CD4-positive, CD25-positive, alpha-beta regulatory T cell (primary cell): ENCODE measurements at regions not wholly inside any gene's neighbourhood (a gene's known extent, or its start where the extent isn't known, plus 50 kb on each side); places are given as distances from the start of the nearest gene placed in this dataset.
A peak's percentile ranks its signal among the peaks of the same experiment; 100 is the strongest.
"Not testable (repeated sequence)": the region's sequence is repeated elsewhere in the genome, so short reads cannot be mapped to it uniquely, and the experiment has no call there.

Experiments used
- ATAC-seq, 2 donors: fragments of 150-1000 bp; cut with Tn5 transposase; one replicate each; pipeline ENCODE4 v1.10.0; 2021; ENCODE audit warnings: low read depth in 2 of 2, moderate number of reproducible peaks in 2 of 2, moderate library complexity in 1 of 2
- DNase-seq, 3 donors: peaks; one replicate each; pipeline versions ENCODE4 v3.0.0 to v3.0.0-alpha.2; 2012 to 2022; ENCODE audit warnings: mixed read lengths in 1 of 3
- H3K27ac ChIP-seq: one replicate; pipeline ENCODE4 v1.7.0; 2013; ENCODE audit warnings: mild to moderate bottlenecking, low read length; ENCODE audit not compliant: insufficient read depth, poor library complexity, severe bottlenecking
- H3K27me3 ChIP-seq: one replicate; pipeline ENCODE4 v1.7.0; 2013; ENCODE audit warnings: low read length; ENCODE audit not compliant: control insufficient read depth, insufficient read depth
- H3K36me3 ChIP-seq: one replicate; pipeline ENCODE4 v1.7.0; 2013; ENCODE audit warnings: mild to moderate bottlenecking, low read length, moderate library complexity; ENCODE audit not compliant: control insufficient read depth, insufficient read depth
- H3K4me1 ChIP-seq: 2 replicates; pipeline ENCODE4 v1.7.0; 2013; ENCODE audit warnings: mild to moderate bottlenecking, low read length; ENCODE audit not compliant: insufficient read depth, control insufficient read depth, poor library complexity, severe bottlenecking
- H3K4me3 ChIP-seq: one replicate; pipeline ENCODE4 v1.7.0; 2013; ENCODE audit warnings: low read depth, mild to moderate bottlenecking, low read length, moderate library complexity
- H3K9me3 ChIP-seq, 2 experiments: 1 replicate in 1 of 2; 2 replicates in 1 of 2; pipeline ENCODE4 v1.7.0; 2013; ENCODE audit warnings: low read length in 2 of 2, mild to moderate bottlenecking in 1 of 2, moderate library complexity in 1 of 2; ENCODE audit not compliant: control insufficient read depth in 2 of 2
- H3K27ac Mint-ChIP-seq, 3 donors: one replicate each; pipeline ENCODE4 v1.8.0; 2020 to 2022; ENCODE audit warnings: mild to moderate bottlenecking in 3 of 3, mixed read lengths in 3 of 3, moderate library complexity in 2 of 3
- H3K27me3 Mint-ChIP-seq: one replicate; pipeline ENCODE4 v1.8.0; 2022; ENCODE audit warnings: mild to moderate bottlenecking, mixed read lengths
- H3K36me3 Mint-ChIP-seq: one replicate; pipeline ENCODE4 v1.8.0; 2020; ENCODE audit warnings: mixed read lengths
- H3K4me1 Mint-ChIP-seq, 4 donors: one replicate each; pipeline ENCODE4 v1.8.0; 2020 to 2022; ENCODE audit warnings: mixed read lengths in 4 of 4, mild to moderate bottlenecking in 1 of 4
- H3K4me3 Mint-ChIP-seq, 4 donors: one replicate each; pipeline ENCODE4 v1.8.0; 2020 to 2022; ENCODE audit warnings: mild to moderate bottlenecking in 4 of 4, mixed read lengths in 4 of 4, moderate library complexity in 3 of 4
- H3K9me3 Mint-ChIP-seq, 7 donors: one replicate each; pipeline ENCODE4 v1.8.0; 2020 to 2022; ENCODE audit warnings: mixed read lengths in 7 of 7, mild to moderate bottlenecking in 3 of 7, moderate library complexity in 2 of 7

GRCh38 chr15:81056304-81056703 is 55.6 kb downstream of the TLNRD1 start:
- Histone ChIP-seq H3K9me3 (no peaks in the 10 kb centered on the region), H3K4me1 (no peaks in the 10 kb centered on the region), H3K36me3 (no peaks in the 10 kb centered on the region), H3K27ac (no peak overlapping the region), H3K27me3 (peaks cover 2% of the 10 kb centered on the region), H3K4me3 (no peak overlapping the region)
- no peaks in the 10 kb centered on the region for H3K36me3 Mint-ChIP-seq
- peaks cover 5% of the 10 kb centered on the region for H3K27me3 Mint-ChIP-seq
- peak overlapping the region in 1 of 3 donors; percentile 8 for H3K27ac Mint-ChIP-seq
- DNase-seq (no peak), ATAC-seq (no peak)
- H3K9me3 Mint-ChIP-seq, result peaks cover 0 to 1% (median 0%) of the 10 kb centered on the region in 7 donors
- H3K4me3 Mint-ChIP-seq, result no peak overlapping the region
- peaks cover 7 to 13% (median 9%) of the 10 kb centered on the region in 4 donors for H3K4me1 Mint-ChIP-seq

- no peak for ATAC-seq
- no peaks in the 10 kb centered on the region for H3K36me3 Mint-ChIP-seq
- no peak overlapping the region for H3K4me3 Mint-ChIP-seq
- no peaks in the 10 kb centered on the region for H3K9me3 ChIP-seq
- peaks cover 0 to 3% (median 0%) of the 10 kb centered on the region in 7 donors for H3K9me3 Mint-ChIP-seq
- DNase-seq, result no peak
- peaks cover 6% of the 10 kb centered on the region for H3K27me3 Mint-ChIP-seq
- H3K4me1 Mint-ChIP-seq, result peaks cover 0 to 9% (median 0%) of the 10 kb centered on the region in 4 donors
- no peaks in the 10 kb centered on the region for H3K4me1 ChIP-seq
- no peaks in the 10 kb centered on the region for H3K36me3 ChIP-seq
- no peak overlapping the region for H3K27ac Mint-ChIP-seq
- H3K27me3 ChIP-seq, result peaks cover 2% of the 10 kb centered on the region
- no peak overlapping the region for H3K27ac ChIP-seq
- no peak overlapping the region for H3K4me3 ChIP-seq
These were observed 59.7 kb downstream of the TLNRD1 start for GRCh38 chr15:81060470-81060869.

GRCh38 chr15:81060907-81061306 is 60.2 kb downstream of the TLNRD1 start:
- no peak overlapping the region for H3K27ac ChIP-seq
- ATAC-seq (no peak), DNase-seq (no peak)
- Mint-ChIP-seq H3K36me3 (no peaks in the 10 kb centered on the region), H3K9me3 (peaks cover 0 to 3% (median 0%) of the 10 kb centered on the region in 7 donors), H3K4me1 (peaks cover 0 to 9% (median 0%) of the 10 kb centered on the region in 4 donors), H3K4me3 (no peak overlapping the region), H3K27ac (no peak overlapping the region), H3K27me3 (peaks cover 9% of the 10 kb centered on the region)
- H3K4me1 ChIP-seq, result no peaks in the 10 kb centered on the region
- no peak overlapping the region for H3K4me3 ChIP-seq
- H3K9me3 ChIP-seq, result no peaks in the 10 kb centered on the region
- peaks cover 2% of the 10 kb centered on the region for H3K27me3 ChIP-seq
- no peaks in the 10 kb centered on the region for H3K36me3 ChIP-seq

- Histone ChIP-seq H3K9me3 (no peaks in the 10 kb centered on the region), H3K4me3 (no peak overlapping the region), H3K4me1 (no peaks in the 10 kb centered on the region), H3K27me3 (peaks cover 2% of the 10 kb centered on the region), H3K36me3 (no peaks in the 10 kb centered on the region), H3K27ac (no peak overlapping the region)
- Mint-ChIP-seq H3K4me1 (peaks cover 0 to 9% (median 0%) of the 10 kb centered on the region in 4 donors), H3K9me3 (peaks cover 0 to 3% (median 0%) of the 10 kb centered on the region in 7 donors), H3K27me3 (peaks cover 12% of the 10 kb centered on the region), H3K4me3 (no peak overlapping the region), H3K36me3 (no peaks in the 10 kb centered on the region), H3K27ac (no peak overlapping the region)
- ATAC-seq (no peak), DNase-seq (no peak)
These were observed 60.9 kb downstream of the TLNRD1 start for GRCh38 chr15:81061490-81062253.

GRCh38 chr15:81062937-81063336 is 62.2 kb downstream of the TLNRD1 start:
- Histone ChIP-seq H3K4me3 (no peak overlapping the region), H3K4me1 (no peaks in the 10 kb centered on the region), H3K9me3 (no peaks in the 10 kb centered on the region), H3K36me3 (no peaks in the 10 kb centered on the region), H3K27ac (no peak overlapping the region), H3K27me3 (no peaks in the 10 kb centered on the region)
- ATAC-seq (no peak), DNase-seq (no peak)
- Mint-ChIP-seq H3K27ac (peak overlapping the region in 1 of 3 donors; percentile 47), H3K27me3 (peaks cover 12% of the 10 kb centered on the region), H3K4me1 (peaks cover 0 to 9% (median 0%) of the 10 kb centered on the region in 4 donors), H3K36me3 (no peaks in the 10 kb centered on the region), H3K9me3 (peaks cover 0 to 3% (median 0%) of the 10 kb centered on the region in 7 donors), H3K4me3 (no peak overlapping the region)

- H3K27ac Mint-ChIP-seq, result no peak overlapping the region
These were observed 63.5 kb downstream of the TLNRD1 start for GRCh38 chr15:81064253-81064652.

GRCh38 chr15:81067567-81067966 is 66.5 kb upstream of the CFAP161 start:
- not testable (repeated sequence) for DNase-seq, ATAC-seq, H3K4me3 Mint-ChIP-seq, H3K27ac Mint-ChIP-seq, H3K4me1 Mint-ChIP-seq, H3K36me3 Mint-ChIP-seq, H3K9me3 ChIP-seq, H3K36me3 ChIP-seq, H3K27me3 ChIP-seq, H3K4me1 ChIP-seq, H3K27ac ChIP-seq, H3K4me3 ChIP-seq, H3K9me3 Mint-ChIP-seq
- peaks cover 13% of the 10 kb centered on the region for H3K27me3 Mint-ChIP-seq

More at GRCh38 chr15:81064253-81064652, 63.5 kb downstream of the TLNRD1 start:
- H3K9me3 ChIP-seq, result no peaks in the 10 kb centered on the region
- no peak overlapping the region for H3K4me3 Mint-ChIP-seq
- no peaks in the 10 kb centered on the region for H3K27me3 ChIP-seq
- no peaks in the 10 kb centered on the region for H3K36me3 ChIP-seq
- H3K27me3 Mint-ChIP-seq, result peaks cover 18% of the 10 kb centered on the region
- no peaks in the 10 kb centered on the region for H3K36me3 Mint-ChIP-seq
- H3K4me3 ChIP-seq, result no peak overlapping the region
- H3K4me1 Mint-ChIP-seq, result peaks cover 0 to 9% (median 0%) of the 10 kb centered on the region in 4 donors
- no peaks in the 10 kb centered on the region for H3K4me1 ChIP-seq
- H3K27ac ChIP-seq, result no peak overlapping the region
- H3K9me3 Mint-ChIP-seq, result peaks cover 0 to 3% (median 0%) of the 10 kb centered on the region in 7 donors
- ATAC-seq, result no peak
- no peak for DNase-seq

GRCh38 chr15:81068516-81068915 is 65.6 kb upstream of the CFAP161 start:
- H3K36me3 Mint-ChIP-seq, result no peaks in the 10 kb centered on the region
- DNase-seq (no peak), ATAC-seq (no peak)
- Histone ChIP-seq H3K27me3 (peaks cover 2% of the 10 kb centered on the region), H3K4me3 (no peak overlapping the region), H3K9me3 (no peaks in the 10 kb centered on the region), H3K27ac (no peak overlapping the region), H3K36me3 (no peaks in the 10 kb centered on the region), H3K4me1 (no peaks in the 10 kb centered on the region)
- peaks cover 13% of the 10 kb centered on the region for H3K27me3 Mint-ChIP-seq
- H3K4me3 Mint-ChIP-seq, result no peak overlapping the region
- no peaks in the 10 kb centered on the region for H3K4me1 Mint-ChIP-seq
- peaks cover 0 to 6% (median 0%) of the 10 kb centered on the region in 7 donors for H3K9me3 Mint-ChIP-seq
- H3K27ac Mint-ChIP-seq, result no peak overlapping the region
